NCI-H748 treated with DMSO at 0.1 percent for 48 hours (cell line): ENCODE measurements at regions not wholly inside any gene's neighbourhood (a gene's known extent, or its start where the extent isn't known, plus 50 kb on each side); places are given as distances from the start of the nearest gene placed in this dataset.

Experiments
- DNase-seq: peaks from one replicate; lab custom pipeline; 2025; lab: John Stamatoyannopoulos, UW

GRCh38 chr1:221632072-221632471, 109.8 kb downstream of the DUSP10 start:
- DNase-seq = no peak

GRCh38 chr1:221633841-221634409, 108.0 kb downstream of the DUSP10 start:
- DNase-seq = no peak

- no peak for DNase-seq
These were observed 107.3 kb downstream of the DUSP10 start for GRCh38 chr1:221634606-221635005.

GRCh38 chr1:221635305-221635704, 106.6 kb downstream of the DUSP10 start:
- DNase-seq = no peak

- DNase-seq = no peak
These were observed 105.8 kb downstream of the DUSP10 start for GRCh38 chr1:221636096-221636495.

DNA sequence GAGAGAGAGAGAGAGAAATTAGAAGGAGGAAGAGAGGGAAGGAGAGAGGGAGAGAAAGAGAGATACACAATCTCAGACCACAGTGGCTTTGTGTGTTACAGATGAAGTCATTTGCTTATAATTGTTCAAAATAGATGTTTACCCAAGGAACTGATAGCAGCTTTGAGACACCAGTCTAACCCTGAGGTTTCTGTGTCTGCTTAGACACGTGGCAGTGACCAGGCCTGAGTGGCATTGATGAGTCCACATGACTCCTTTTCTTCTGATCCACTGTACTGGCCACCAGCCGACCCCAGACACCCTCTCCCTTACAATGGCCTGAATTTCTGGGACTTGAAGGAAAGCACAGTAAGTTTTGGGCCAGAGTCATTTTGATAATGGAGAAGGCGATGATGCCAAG, 104.9 kb downstream of the DUSP10 start:
- DNase-seq = no peak

GRCh38 chr1:221637641-221638041, 104.2 kb downstream of the DUSP10 start:
- no peak for DNase-seq

GRCh38 chr1:221638595-221638994, 103.3 kb downstream of the DUSP10 start:
- DNase-seq = no peak

GRCh38 chr1:221641811-221642210, 100.1 kb downstream of the DUSP10 start:
- DNase-seq = no peak

GRCh38 chr1:221643404-221644144, 98.3 kb downstream of the DUSP10 start:
- DNase-seq = no peak

GRCh38 chr1:221644145-221644448, 97.8 kb downstream of the DUSP10 start:
- no peak for DNase-seq

DNA sequence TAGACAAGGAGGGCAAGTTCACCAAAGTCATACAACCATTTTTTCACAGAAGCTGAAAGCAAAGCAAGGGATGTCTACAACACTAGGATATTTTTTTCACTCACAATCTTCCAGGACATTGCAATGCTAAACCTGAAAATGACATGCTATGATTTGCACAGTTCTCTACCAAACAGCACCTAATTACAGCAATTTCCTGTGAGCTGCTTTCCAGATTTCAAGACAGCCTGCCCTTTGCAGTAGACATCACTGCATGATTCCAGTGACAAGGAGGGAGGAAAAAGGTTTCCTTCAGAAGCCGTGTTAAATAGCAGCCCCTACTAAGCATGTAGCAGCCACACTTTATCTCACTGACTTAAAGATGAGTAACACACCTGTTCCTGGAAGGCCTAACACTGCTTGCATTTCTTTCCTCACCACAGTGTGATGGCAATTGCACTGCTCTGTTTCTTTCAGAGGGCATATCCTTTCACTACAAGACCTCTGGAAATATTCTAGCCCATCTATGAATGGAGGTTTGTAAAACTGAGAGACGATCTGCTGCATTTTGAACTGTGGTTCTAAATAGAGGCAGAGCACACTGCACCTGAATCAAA, 97.1 kb downstream of the DUSP10 start:
- no peak for DNase-seq

DNA sequence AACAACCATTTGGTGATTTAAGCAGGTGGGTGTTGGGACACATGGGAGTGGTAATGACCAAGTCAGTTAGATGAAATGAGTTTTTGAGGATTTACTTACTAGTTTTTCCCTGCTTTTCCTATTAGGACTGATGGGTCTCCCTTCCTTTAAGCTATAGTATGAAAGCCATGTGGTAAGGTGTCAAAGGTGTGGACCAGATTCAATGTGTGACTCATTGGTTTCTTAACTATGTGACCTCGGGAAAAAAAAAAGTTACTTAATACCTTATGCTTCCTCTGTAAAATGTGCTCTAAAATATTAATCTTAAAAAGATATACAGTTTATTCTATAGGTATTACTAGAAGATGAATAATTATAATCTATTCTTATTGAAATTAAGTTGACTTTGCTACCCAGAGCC, 93.7 kb downstream of the DUSP10 start:
- DNase-seq = no peak
